Body of pancreas (tissue), 4 donors: ENCODE measurements at regions not wholly inside any gene's neighbourhood (a gene's known extent, or its start where the extent isn't known, plus 50 kb on each side); places are given as distances from the start of the nearest gene placed in this dataset.

Source experiments
- ATAC-seq: fragments of 150-250 bp; one replicate; pipeline ENCODE4 v1.9.1; 2016
- DNase-seq, 4 donors: peaks; one replicate each; pipeline ENCODE4 v3.0.0-alpha.2; 2019
- H3K27ac ChIP-seq, 4 donors: fragments of 200-600 bp; sonication (generic); 1 replicate in 3 of 4; 2 replicates in 1 of 4; pipeline versions ENCODE4 v1.5.1 to v1.6.1; 2016 to 2019; ENCODE audit warnings: mild to moderate bottlenecking in 1 of 4, mixed read lengths in 1 of 4, moderate library complexity in 1 of 4
- H3K27me3 ChIP-seq, 2 donors: fragments of 200-600 bp; sonication (generic); one replicate each; pipeline ENCODE4 v1.6.0; 2016; ENCODE audit warnings: mild to moderate bottlenecking in 1 of 2
- H3K36me3 ChIP-seq, 2 donors: fragments of 200-600 bp; sonication (generic); replicated peaks in 1 of 2; 2 replicates each; pipeline ENCODE4 v1.5.1; 2016; ENCODE audit warnings: low read depth in 2 of 2; ENCODE audit not compliant: insufficient read depth in 1 of 2
- H3K4me1 ChIP-seq: fragments of 200-600 bp; sonication (generic); one replicate; pipeline ENCODE4 v1.6.0; 2016
- H3K4me3 ChIP-seq, 2 donors: fragments of 200-600 bp; sonication (generic); 1 replicate in 1 of 2; 2 replicates in 1 of 2; pipeline ENCODE4 v1.5.1; 2016 to 2019
- H3K9me3 ChIP-seq, 3 donors: fragments of 200-600 bp; sonication (generic); 1 replicate in 2 of 3; 2 replicates in 1 of 3; pipeline ENCODE4 v1.5.1; 2016
- POLR2A ChIP-seq, 3 donors: fragments of 450-650 bp; IDR thresholded peaks; one replicate each; pipeline ENCODE4 v1.6.1; 2016; ENCODE audit warnings: antibody characterized with exemption in 3 of 3, mild to moderate bottlenecking in 2 of 3
- WGBS, 2 donors: methylation state at CpG; one replicate each; pipeline ENCODE4 v1.1.5; 2017; 5-methylcytosine and 5-hydroxymethylcytosine counted together
- intact Hi-C: fragments of 100-400 bp; cut with DNase I; formaldehyde crosslinking; loops from one replicate; pipeline ENCODE4 v1.15.1; 2023
- TF ChIP-seq, protein P1 (sequence below), 7 experiments: fragments of 450-650 bp in 4 of 7; fragments of 200-600 bp in 3 of 7; sonication (generic) in 3 of 7; IDR thresholded peaks; one replicate each; pipeline ENCODE4 v1.5.1; 2016 to 2019; ENCODE audit warnings: antibody characterized with exemption in 7 of 7

DNA sequence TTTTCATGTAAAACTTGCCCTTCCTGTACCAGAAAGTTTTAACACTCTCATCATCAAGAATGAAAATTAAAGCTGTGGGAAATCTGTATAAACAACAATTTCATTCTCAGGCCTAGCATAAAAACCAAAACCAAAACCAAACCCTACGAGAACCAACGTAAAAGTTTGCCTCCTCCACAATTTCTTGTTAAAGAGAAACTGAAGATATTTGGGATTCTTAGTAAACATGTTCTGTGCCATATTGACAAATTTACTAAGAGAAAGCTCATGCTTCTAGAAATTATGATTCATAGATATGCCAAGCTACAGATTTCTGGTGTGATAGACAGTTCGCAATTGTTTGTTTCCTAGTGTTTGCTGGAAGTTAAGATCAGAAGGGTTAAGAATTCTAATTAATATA, 801.0 kb upstream of the NUDT12 start:
- intact Hi-C loops = no loop called here

DNA sequence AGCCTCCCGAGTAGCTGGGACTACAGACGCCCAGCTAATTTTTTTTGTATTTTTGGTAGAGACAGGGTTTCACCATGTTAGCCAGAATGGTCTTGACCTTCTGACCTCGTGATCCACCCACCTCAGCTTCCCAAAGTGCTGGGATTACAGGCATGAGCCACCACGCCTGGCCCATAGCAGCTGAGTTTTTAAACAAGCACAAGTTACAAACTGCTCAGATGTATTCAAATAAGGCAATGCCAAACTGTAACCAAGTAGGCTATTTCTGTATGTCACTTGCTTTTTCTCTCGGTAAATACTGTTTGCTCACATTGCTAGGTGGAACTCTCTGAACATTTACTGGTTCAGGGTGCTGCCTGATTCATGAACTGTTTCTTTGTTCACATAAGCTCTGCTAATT, 799.3 kb upstream of the NUDT12 start:
- H3K27me3 ChIP-seq = no peaks in the 10 kb centered on the region
- 70 to 81% methylated on average over 5 of the region's 5 CpGs for WGBS, 2 donors
- H3K4me1 ChIP-seq = no peaks in the 10 kb centered on the region
- H3K9me3 ChIP-seq = no peaks in the 10 kb centered on the region
- no peak overlapping the region for H3K4me3 ChIP-seq
- no peak for DNase-seq
- no peak overlapping the region for H3K27ac ChIP-seq
- H3K36me3 ChIP-seq = no peaks in the 10 kb centered on the region
- intact Hi-C loops = no loop called here
- ATAC-seq = no peak
- TF ChIP-seq, protein P1, sequence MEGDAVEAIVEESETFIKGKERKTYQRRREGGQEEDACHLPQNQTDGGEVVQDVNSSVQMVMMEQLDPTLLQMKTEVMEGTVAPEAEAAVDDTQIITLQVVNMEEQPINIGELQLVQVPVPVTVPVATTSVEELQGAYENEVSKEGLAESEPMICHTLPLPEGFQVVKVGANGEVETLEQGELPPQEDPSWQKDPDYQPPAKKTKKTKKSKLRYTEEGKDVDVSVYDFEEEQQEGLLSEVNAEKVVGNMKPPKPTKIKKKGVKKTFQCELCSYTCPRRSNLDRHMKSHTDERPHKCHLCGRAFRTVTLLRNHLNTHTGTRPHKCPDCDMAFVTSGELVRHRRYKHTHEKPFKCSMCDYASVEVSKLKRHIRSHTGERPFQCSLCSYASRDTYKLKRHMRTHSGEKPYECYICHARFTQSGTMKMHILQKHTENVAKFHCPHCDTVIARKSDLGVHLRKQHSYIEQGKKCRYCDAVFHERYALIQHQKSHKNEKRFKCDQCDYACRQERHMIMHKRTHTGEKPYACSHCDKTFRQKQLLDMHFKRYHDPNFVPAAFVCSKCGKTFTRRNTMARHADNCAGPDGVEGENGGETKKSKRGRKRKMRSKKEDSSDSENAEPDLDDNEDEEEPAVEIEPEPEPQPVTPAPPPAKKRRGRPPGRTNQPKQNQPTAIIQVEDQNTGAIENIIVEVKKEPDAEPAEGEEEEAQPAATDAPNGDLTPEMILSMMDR (IDR thresholded peaks at IDR 0.05) = no peak
- no peak for TF ChIP-seq POLR2A (IDR thresholded peaks at IDR 0.05)

More for the DNA sequence above, 801.0 kb upstream of the NUDT12 start:
- Histone ChIP-seq H3K4me1 (no peaks in the 10 kb centered on the region), H3K4me3 (no peak overlapping the region), H3K9me3 (no peaks in the 10 kb centered on the region), H3K27me3 (no peaks in the 10 kb centered on the region), H3K36me3 (no peaks in the 10 kb centered on the region), H3K27ac (no peak overlapping the region)
- 85 to 86% methylated on average over 3 of the region's 3 CpGs for WGBS, 2 donors
- DNase-seq (no peak), ATAC-seq (no peak)
- TF ChIP-seq POLR2A (IDR thresholded peaks at IDR 0.05) = no peak
- TF ChIP-seq, protein P1 (IDR thresholded peaks at IDR 0.05) = no peak

DNA sequence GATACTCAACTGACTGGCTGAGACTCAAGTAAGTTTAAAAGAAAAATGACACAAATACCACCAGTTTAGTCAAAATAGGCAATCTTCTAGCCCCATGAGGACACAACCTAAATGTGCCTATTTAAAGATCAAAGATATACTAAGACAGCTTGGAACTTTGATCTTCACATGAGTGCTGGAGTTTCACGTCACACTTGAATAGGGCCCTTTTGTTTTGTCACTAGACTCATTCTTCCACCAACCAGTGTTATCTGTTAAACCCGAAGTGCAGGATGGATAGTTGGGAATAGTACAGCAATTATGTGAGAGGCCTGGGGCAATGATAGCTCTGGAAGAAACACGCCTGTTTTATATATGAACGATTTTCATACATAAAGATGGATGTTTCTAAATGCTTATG, 792.8 kb upstream of the NUDT12 start:
- WGBS, 2 donors = 58 to 62% methylated on average over 4 of the region's 4 CpGs
- Histone ChIP-seq H3K9me3 (no peaks in the 10 kb centered on the region), H3K27ac (no peak overlapping the region), H3K36me3 (no peaks in the 10 kb centered on the region), H3K4me1 (no peaks in the 10 kb centered on the region), H3K4me3 (no peak overlapping the region), H3K27me3 (no peaks in the 10 kb centered on the region)
- intact Hi-C loops = no loop called here
- no peak for ATAC-seq
- TF ChIP-seq, protein P1 (IDR thresholded peaks at IDR 0.05) = no peak
- TF ChIP-seq POLR2A (IDR thresholded peaks at IDR 0.05) = no peak
- DNase-seq = no peak

- ATAC-seq (no peak), DNase-seq (no peak)
- no peaks in the 10 kb centered on the region for H3K27me3 ChIP-seq
- no peak for TF ChIP-seq POLR2A (IDR thresholded peaks at IDR 0.05)
- TF ChIP-seq, protein P1 (IDR thresholded peaks at IDR 0.05) = no peak
- no peaks in the 10 kb centered on the region for H3K4me1 ChIP-seq
- H3K9me3 ChIP-seq = no peaks in the 10 kb centered on the region
- intact Hi-C loops = no loop called here
- no peak overlapping the region for H3K27ac ChIP-seq
- H3K36me3 ChIP-seq = no peaks in the 10 kb centered on the region
- H3K4me3 ChIP-seq = no peak overlapping the region
- 54 to 63% methylated on average over 4 of the region's 4 CpGs for WGBS, 2 donors
Observed at GRCh38 chr5:104353371-104353770, 790.8 kb upstream of the NUDT12 start.

DNA sequence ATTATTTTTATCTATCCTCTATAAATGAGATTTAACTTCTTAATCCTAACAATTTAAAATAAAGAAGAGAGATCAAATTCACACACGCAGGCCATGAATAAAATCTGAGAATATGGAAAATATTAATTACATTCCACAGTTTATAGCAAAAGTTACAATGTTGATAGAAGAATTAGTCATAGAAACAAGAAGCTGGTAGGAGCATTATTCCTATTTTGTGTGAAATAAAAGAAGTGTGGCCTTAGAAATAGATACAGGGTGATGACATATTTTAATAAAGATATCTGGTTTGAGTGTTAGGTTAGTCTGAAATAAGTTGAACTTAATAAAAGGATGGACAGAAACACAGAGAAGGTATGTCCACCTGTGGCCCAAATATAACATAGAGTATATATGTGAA, 790.4 kb upstream of the NUDT12 start:
- no peak overlapping the region for H3K27ac ChIP-seq
- 93 to 96% methylated on average over 1 of the region's 1 CpG for WGBS, 2 donors
- no peaks in the 10 kb centered on the region for H3K9me3 ChIP-seq
- no peaks in the 10 kb centered on the region for H3K36me3 ChIP-seq
- no peak for DNase-seq
- intact Hi-C loops = no loop called here
- H3K4me1 ChIP-seq = no peaks in the 10 kb centered on the region
- no peak overlapping the region for H3K4me3 ChIP-seq
- TF ChIP-seq POLR2A (IDR thresholded peaks at IDR 0.05) = no peak
- TF ChIP-seq, protein P1 (IDR thresholded peaks at IDR 0.05) = no peak
- no peak for ATAC-seq
- no peaks in the 10 kb centered on the region for H3K27me3 ChIP-seq
